Natural killer cell (primary cell): ENCODE measurements at regions not wholly inside any gene's neighbourhood (a gene's known extent, or its start where the extent isn't known, plus 50 kb on each side); places are given as distances from the start of the nearest gene placed in this dataset.

Experiments used
- ATAC-seq, 3 donors: fragments of 150-1000 bp in 2 of 3; fragments of 200-7000 bp in 1 of 3; cut with Tn5 transposase; 1 replicate in 1 of 3; 2 replicates in 2 of 3; pipeline ENCODE4 v1.10.0; 2021; ENCODE audit warnings: mild to moderate bottlenecking in 2 of 3, moderate library complexity in 2 of 3
- DNase-seq, 2 donors: peaks; one replicate each; pipeline versions ENCODE4 v3.0.0 to v3.0.0-alpha.2; 2013 to 2021; ENCODE audit warnings: mixed read lengths in 1 of 2
- H3K27ac ChIP-seq: one replicate; pipeline ENCODE4 v1.5.1; 2013; ENCODE audit warnings: mild to moderate bottlenecking, low read length
- H3K27me3 ChIP-seq: one replicate; pipeline ENCODE4 v1.6.1; 2013; ENCODE audit warnings: low read length; ENCODE audit not compliant: control insufficient read depth, insufficient read depth
- H3K36me3 ChIP-seq: one replicate; pipeline ENCODE4 v1.6.1; 2013; ENCODE audit warnings: low read length; ENCODE audit not compliant: control insufficient read depth, insufficient read depth
- H3K4me1 ChIP-seq: one replicate; pipeline ENCODE4 v1.6.1; 2013; ENCODE audit warnings: low read length; ENCODE audit not compliant: control insufficient read depth, insufficient read depth
- H3K4me3 ChIP-seq: one replicate; pipeline ENCODE4 v1.5.1; 2013; ENCODE audit warnings: low read length
- H3K9me3 ChIP-seq: one replicate; pipeline ENCODE4 v1.6.1; 2013; ENCODE audit warnings: low read length; ENCODE audit not compliant: control insufficient read depth, insufficient read depth
- H3K27ac Mint-ChIP-seq, 2 donors: one replicate each; pipeline ENCODE4 v1.8.0; 2022; ENCODE audit warnings: mild to moderate bottlenecking in 2 of 2, mixed read lengths in 2 of 2, moderate library complexity in 1 of 2
- H3K27me3 Mint-ChIP-seq, 2 donors: one replicate each; pipeline ENCODE4 v1.8.0; 2022; ENCODE audit warnings: low read depth in 2 of 2, mixed read lengths in 2 of 2
- H3K36me3 Mint-ChIP-seq: one replicate; pipeline ENCODE4 v1.8.0; 2022; ENCODE audit warnings: mixed read lengths
- H3K4me1 Mint-ChIP-seq, 2 donors: one replicate each; pipeline ENCODE4 v1.8.0; 2022; ENCODE audit warnings: mixed read lengths in 2 of 2
- H3K4me3 Mint-ChIP-seq: one replicate; pipeline ENCODE4 v1.8.0; 2022; ENCODE audit warnings: mild to moderate bottlenecking, moderate library complexity, mixed read lengths
- H3K9me3 Mint-ChIP-seq, 2 donors: one replicate each; pipeline ENCODE4 v1.8.0; 2022; ENCODE audit warnings: mixed read lengths in 2 of 2
- WGBS: methylation state at CpG from one replicate; pipeline ENCODE4 v1.1.7; 2013; ENCODE audit warnings: missing lambda C conversion rate; ENCODE audit not compliant: insufficient coverage; 5-methylcytosine and 5-hydroxymethylcytosine counted together
- intact Hi-C: fragments of 100-400 bp; cut with micrococcal nuclease; formaldehyde crosslinking; loops from one replicate; pipeline ENCODE4 v1.14.2; 2022
- TF ChIP-seq, protein P1 (sequence below): fragments of 200-600 bp; IDR thresholded peaks from one replicate; pipeline ENCODE4 v1.8.0; 2022; ENCODE audit warnings: antibody characterized with exemption

DNA sequence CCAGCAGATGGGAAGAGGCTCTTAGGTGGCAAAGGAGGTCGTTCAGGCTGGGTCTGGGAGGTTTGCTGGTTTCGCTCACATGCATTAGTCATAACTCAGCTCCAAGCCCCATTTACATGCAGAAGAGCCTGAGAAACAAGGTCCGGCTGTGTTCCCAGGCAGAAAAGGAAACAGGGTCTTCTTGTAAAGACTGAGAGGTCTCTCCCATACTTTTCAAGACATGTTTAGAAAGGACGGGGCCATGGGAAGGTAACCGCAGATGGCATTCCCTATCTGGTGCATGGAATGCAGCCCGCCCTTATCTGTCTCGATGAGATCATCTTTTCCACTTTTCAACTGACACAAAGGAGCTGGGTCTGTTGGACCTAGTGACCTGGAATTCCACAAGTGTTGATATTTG, 389.0 kb upstream of the CDH11 start:
- DNase-seq (no peak), ATAC-seq (no peak)
- H3K4me3 Mint-ChIP-seq = no peak overlapping the region
- peaks cover 2 to 7% of the 10 kb centered on the region in 2 donors for H3K9me3 Mint-ChIP-seq
- no peaks in the 10 kb centered on the region for H3K36me3 Mint-ChIP-seq
- H3K27me3 Mint-ChIP-seq = peaks cover 0 to 8% of the 10 kb centered on the region in 2 donors
- H3K36me3 ChIP-seq = no peaks in the 10 kb centered on the region
- H3K27ac Mint-ChIP-seq = no peak overlapping the region
- WGBS = 85% methylated on average over 7 of the region's 7 CpGs
- TF ChIP-seq, protein P1, sequence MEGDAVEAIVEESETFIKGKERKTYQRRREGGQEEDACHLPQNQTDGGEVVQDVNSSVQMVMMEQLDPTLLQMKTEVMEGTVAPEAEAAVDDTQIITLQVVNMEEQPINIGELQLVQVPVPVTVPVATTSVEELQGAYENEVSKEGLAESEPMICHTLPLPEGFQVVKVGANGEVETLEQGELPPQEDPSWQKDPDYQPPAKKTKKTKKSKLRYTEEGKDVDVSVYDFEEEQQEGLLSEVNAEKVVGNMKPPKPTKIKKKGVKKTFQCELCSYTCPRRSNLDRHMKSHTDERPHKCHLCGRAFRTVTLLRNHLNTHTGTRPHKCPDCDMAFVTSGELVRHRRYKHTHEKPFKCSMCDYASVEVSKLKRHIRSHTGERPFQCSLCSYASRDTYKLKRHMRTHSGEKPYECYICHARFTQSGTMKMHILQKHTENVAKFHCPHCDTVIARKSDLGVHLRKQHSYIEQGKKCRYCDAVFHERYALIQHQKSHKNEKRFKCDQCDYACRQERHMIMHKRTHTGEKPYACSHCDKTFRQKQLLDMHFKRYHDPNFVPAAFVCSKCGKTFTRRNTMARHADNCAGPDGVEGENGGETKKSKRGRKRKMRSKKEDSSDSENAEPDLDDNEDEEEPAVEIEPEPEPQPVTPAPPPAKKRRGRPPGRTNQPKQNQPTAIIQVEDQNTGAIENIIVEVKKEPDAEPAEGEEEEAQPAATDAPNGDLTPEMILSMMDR = no peak
- no peak overlapping the region for H3K27ac ChIP-seq
- H3K27me3 ChIP-seq = no peaks in the 10 kb centered on the region
- intact Hi-C loops = no loop called here
- H3K4me3 ChIP-seq = no peak overlapping the region
- no peaks in the 10 kb centered on the region for H3K4me1 Mint-ChIP-seq
- peaks cover 2% of the 10 kb centered on the region for H3K9me3 ChIP-seq
- H3K4me1 ChIP-seq = no peaks in the 10 kb centered on the region

DNA sequence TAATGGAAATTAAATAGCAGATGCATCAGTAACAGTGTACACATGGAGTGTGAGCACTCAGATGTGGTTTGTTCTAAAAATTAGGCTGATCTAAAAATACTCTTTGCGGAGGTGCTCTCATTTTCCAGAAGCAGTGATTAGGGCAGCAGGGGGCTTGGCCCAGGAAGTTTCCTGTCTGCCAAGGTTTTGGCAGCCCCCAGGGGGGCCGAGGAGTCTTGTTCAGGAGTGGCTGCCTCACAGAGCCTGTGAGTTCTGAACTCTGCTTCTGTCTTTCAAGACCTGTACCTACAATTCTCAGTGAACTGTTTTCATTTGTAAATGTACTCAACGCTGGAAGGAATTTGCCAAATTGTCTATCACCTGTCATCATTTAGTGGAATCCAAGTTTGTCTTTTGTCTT, 388.4 kb upstream of the CDH11 start:
- Histone ChIP-seq H3K9me3 (no peaks in the 10 kb centered on the region), H3K27ac (no peak overlapping the region), H3K36me3 (no peaks in the 10 kb centered on the region), H3K27me3 (no peaks in the 10 kb centered on the region), H3K4me3 (no peak overlapping the region), H3K4me1 (no peaks in the 10 kb centered on the region)
- Mint-ChIP-seq H3K9me3 (peaks cover 2 to 7% of the 10 kb centered on the region in 2 donors), H3K4me1 (no peaks in the 10 kb centered on the region), H3K27me3 (peaks cover 0 to 8% of the 10 kb centered on the region in 2 donors), H3K4me3 (no peak overlapping the region), H3K27ac (no peak overlapping the region), H3K36me3 (no peaks in the 10 kb centered on the region)
- ATAC-seq (no peak), DNase-seq (no peak)
- TF ChIP-seq, protein P1 = no peak
- 78% methylated on average over 3 of the region's 3 CpGs for WGBS
- intact Hi-C loops = no loop called here

GRCh38 chr16:65509172-65509571, 387.3 kb upstream of the CDH11 start:
- no peaks in the 10 kb centered on the region for H3K4me1 ChIP-seq

GRCh38 chr16:65500919-65501318, 379.1 kb upstream of the CDH11 start:
- ATAC-seq = no peak
- H3K36me3 Mint-ChIP-seq = no peaks in the 10 kb centered on the region
- peaks cover 3% of the 10 kb centered on the region for H3K9me3 ChIP-seq
- H3K4me1 Mint-ChIP-seq = no peaks in the 10 kb centered on the region
- H3K36me3 ChIP-seq = no peaks in the 10 kb centered on the region
- H3K4me1 ChIP-seq = no peaks in the 10 kb centered on the region
- peaks cover 0 to 5% of the 10 kb centered on the region in 2 donors for H3K9me3 Mint-ChIP-seq
- peaks cover 0 to 7% of the 10 kb centered on the region in 2 donors for H3K27me3 Mint-ChIP-seq
- no peak overlapping the region for H3K27ac ChIP-seq
- intact Hi-C loops = no loop called here
- H3K27ac Mint-ChIP-seq = no peak overlapping the region
- no peak overlapping the region for H3K4me3 Mint-ChIP-seq
- TF ChIP-seq, protein P1 = no peak
- no peak for DNase-seq
- WGBS = 78% methylated on average over 1 of the region's 1 CpG
- no peak overlapping the region for H3K4me3 ChIP-seq
- no peaks in the 10 kb centered on the region for H3K27me3 ChIP-seq

More at GRCh38 chr16:65509172-65509571, 387.3 kb upstream of the CDH11 start:
- intact Hi-C loops = no loop called here
- peaks cover 0 to 5% of the 10 kb centered on the region in 2 donors for H3K27me3 Mint-ChIP-seq
- TF ChIP-seq, protein P1 = no peak
- DNase-seq (no peak), ATAC-seq (no peak)
- Histone ChIP-seq H3K4me3 (no peak overlapping the region), H3K36me3 (no peaks in the 10 kb centered on the region), H3K27me3 (no peaks in the 10 kb centered on the region), H3K27ac (no peak overlapping the region), H3K9me3 (no peaks in the 10 kb centered on the region)
- H3K4me3 Mint-ChIP-seq = no peak overlapping the region
- H3K4me1 Mint-ChIP-seq = no peaks in the 10 kb centered on the region
- peaks cover 2 to 7% of the 10 kb centered on the region in 2 donors for H3K9me3 Mint-ChIP-seq
- H3K36me3 Mint-ChIP-seq = no peaks in the 10 kb centered on the region
- 79% methylated on average over 4 of the region's 4 CpGs for WGBS
- H3K27ac Mint-ChIP-seq = no peak overlapping the region
